Tibial nerve (tissue), 4 donors: ENCODE measurements at regions not wholly inside any gene's neighbourhood (a gene's known extent, or its start where the extent isn't known, plus 50 kb on each side); places are given as distances from the start of the nearest gene placed in this dataset.

Experiments used
- DNase-seq, 2 donors: peaks; one replicate each; pipeline ENCODE4 v3.0.0-alpha.2; 2019; ENCODE audit warnings: low spot score in 2 of 2
- H3K27ac ChIP-seq, 4 donors: fragments of 200-600 bp; sonication (generic) in 3 of 4; one replicate each; pipeline ENCODE4 v1.5.1; 2017 to 2019; ENCODE audit warnings: mild to moderate bottlenecking in 1 of 4
- H3K27me3 ChIP-seq, 2 donors: fragments of 200-600 bp; sonication (generic) in 1 of 2; one replicate each; pipeline versions ENCODE4 v1.5.1 to v1.6.0; 2017 to 2019
- H3K36me3 ChIP-seq, 3 donors: fragments of 200-600 bp; sonication (generic); one replicate each; pipeline ENCODE4 v1.5.1; 2018 to 2019
- H3K4me1 ChIP-seq, 4 donors: fragments of 200-600 bp; sonication (generic) in 3 of 4; one replicate each; pipeline ENCODE4 v1.5.1; 2017 to 2019
- H3K4me3 ChIP-seq, 4 donors: fragments of 200-600 bp; sonication (generic) in 3 of 4; one replicate each; pipeline ENCODE4 v1.5.1; 2017 to 2019; ENCODE audit warnings: mild to moderate bottlenecking in 1 of 4, moderate library complexity in 1 of 4
- H3K9me3 ChIP-seq, 4 donors: fragments of 200-600 bp; sonication (generic) in 3 of 4; one replicate each; pipeline ENCODE4 v1.5.1; 2017 to 2019
- EP300 ChIP-seq, 2 donors: sonication (generic); formaldehyde crosslinking; IDR thresholded peaks; one replicate each; pipeline ENCODE4 v1.6.1; 2017; ENCODE audit warnings: antibody characterized with exemption in 2 of 2, mild to moderate bottlenecking in 1 of 2
- POLR2A ChIP-seq, 2 donors: fragments of 450-650 bp; IDR thresholded peaks; one replicate each; pipeline ENCODE4 v1.6.1; 2017; ENCODE audit warnings: antibody characterized with exemption in 2 of 2, mild to moderate bottlenecking in 2 of 2, moderate library complexity in 2 of 2
- WGBS, 2 donors: methylation state at CpG; one replicate each; pipeline ENCODE4 v1.1.5; 2018; 5-methylcytosine and 5-hydroxymethylcytosine counted together
- TF ChIP-seq, protein P1 (sequence below), 5 experiments: fragments of 200-600 bp in 3 of 5; fragments of 450-650 bp in 2 of 5; sonication (generic) in 3 of 5; IDR thresholded peaks; one replicate each; pipeline ENCODE4 v1.5.1; 2016 to 2019; ENCODE audit warnings: antibody characterized with exemption in 5 of 5, mild to moderate bottlenecking in 3 of 5, moderate library complexity in 2 of 5

GRCh38 chr4:127344071-127344470, 288.7 kb upstream of the INTU start:
- Histone ChIP-seq H3K36me3 (no peaks in the 10 kb centered on the region), H3K27ac (no peak overlapping the region), H3K4me3 (no peak overlapping the region), H3K27me3 (no peaks in the 10 kb centered on the region), H3K9me3 (peaks cover 0 to 6% (median 0%) of the 10 kb centered on the region in 4 donors), H3K4me1 (no peaks in the 10 kb centered on the region)
- 84 to 89% methylated on average over 3 of the region's 3 CpGs for WGBS, 2 donors
- no peak for DNase-seq
- TF ChIP-seq POLR2A (IDR thresholded peaks at IDR 0.05) = no peak
- TF ChIP-seq, protein P1, sequence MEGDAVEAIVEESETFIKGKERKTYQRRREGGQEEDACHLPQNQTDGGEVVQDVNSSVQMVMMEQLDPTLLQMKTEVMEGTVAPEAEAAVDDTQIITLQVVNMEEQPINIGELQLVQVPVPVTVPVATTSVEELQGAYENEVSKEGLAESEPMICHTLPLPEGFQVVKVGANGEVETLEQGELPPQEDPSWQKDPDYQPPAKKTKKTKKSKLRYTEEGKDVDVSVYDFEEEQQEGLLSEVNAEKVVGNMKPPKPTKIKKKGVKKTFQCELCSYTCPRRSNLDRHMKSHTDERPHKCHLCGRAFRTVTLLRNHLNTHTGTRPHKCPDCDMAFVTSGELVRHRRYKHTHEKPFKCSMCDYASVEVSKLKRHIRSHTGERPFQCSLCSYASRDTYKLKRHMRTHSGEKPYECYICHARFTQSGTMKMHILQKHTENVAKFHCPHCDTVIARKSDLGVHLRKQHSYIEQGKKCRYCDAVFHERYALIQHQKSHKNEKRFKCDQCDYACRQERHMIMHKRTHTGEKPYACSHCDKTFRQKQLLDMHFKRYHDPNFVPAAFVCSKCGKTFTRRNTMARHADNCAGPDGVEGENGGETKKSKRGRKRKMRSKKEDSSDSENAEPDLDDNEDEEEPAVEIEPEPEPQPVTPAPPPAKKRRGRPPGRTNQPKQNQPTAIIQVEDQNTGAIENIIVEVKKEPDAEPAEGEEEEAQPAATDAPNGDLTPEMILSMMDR (IDR thresholded peaks at IDR 0.05) = no peak
- TF ChIP-seq EP300 (IDR thresholded peaks at IDR 0.05) = no peak

DNA sequence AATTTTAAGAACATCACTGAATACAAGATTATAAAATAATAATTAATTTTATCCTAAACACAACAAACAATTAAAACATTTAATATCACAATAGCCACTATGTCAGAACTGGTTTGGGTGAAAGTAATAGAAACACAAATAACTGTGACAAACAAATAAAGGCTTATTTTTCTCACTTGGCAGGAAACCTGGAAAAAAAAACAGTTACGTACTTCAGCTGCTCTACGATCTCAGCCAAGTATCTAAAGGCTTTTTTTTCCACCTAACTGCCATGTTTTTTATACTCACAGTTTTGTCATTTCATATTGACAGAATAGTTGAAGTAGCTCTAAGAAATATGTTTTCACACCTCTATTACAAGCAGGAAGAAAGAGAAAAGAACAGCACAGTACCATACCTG, 284.8 kb upstream of the INTU start:
- no peak overlapping the region for H3K27ac ChIP-seq
- H3K4me1 ChIP-seq = peaks cover 0 to 8% (median 0%) of the 10 kb centered on the region in 4 donors
- H3K27me3 ChIP-seq = no peaks in the 10 kb centered on the region
- no peak for DNase-seq
- H3K9me3 ChIP-seq = peaks cover 0 to under 1% (median 0%) of the 10 kb centered on the region in 4 donors
- no peak overlapping the region for H3K4me3 ChIP-seq
- TF ChIP-seq POLR2A (IDR thresholded peaks at IDR 0.05) (no peak), EP300 (IDR thresholded peaks at IDR 0.05) (no peak)
- TF ChIP-seq, protein P1 (IDR thresholded peaks at IDR 0.05) = no peak
- WGBS, 2 donors = 27 to 35% methylated on average over 2 of the region's 2 CpGs
- no peaks in the 10 kb centered on the region for H3K36me3 ChIP-seq

GRCh38 chr4:127352220-127353113, 280.3 kb upstream of the INTU start:
- H3K4me3 ChIP-seq = no peak overlapping the region
- 64 to 65% methylated on average over 7 of the region's 7 CpGs for WGBS, 2 donors
- no peaks in the 10 kb centered on the region for H3K36me3 ChIP-seq
- TF ChIP-seq, protein P1 (IDR thresholded peaks at IDR 0.05) = no peak
- TF ChIP-seq EP300 (IDR thresholded peaks at IDR 0.05) (no peak), POLR2A (IDR thresholded peaks at IDR 0.05) (no peak)
- no peaks in the 10 kb centered on the region for H3K27me3 ChIP-seq
- peaks cover 0 to 8% (median 0%) of the 10 kb centered on the region in 4 donors for H3K4me1 ChIP-seq
- no peaks in the 10 kb centered on the region for H3K9me3 ChIP-seq
- H3K27ac ChIP-seq = no peak overlapping the region
- DNase-seq = no peak

DNA sequence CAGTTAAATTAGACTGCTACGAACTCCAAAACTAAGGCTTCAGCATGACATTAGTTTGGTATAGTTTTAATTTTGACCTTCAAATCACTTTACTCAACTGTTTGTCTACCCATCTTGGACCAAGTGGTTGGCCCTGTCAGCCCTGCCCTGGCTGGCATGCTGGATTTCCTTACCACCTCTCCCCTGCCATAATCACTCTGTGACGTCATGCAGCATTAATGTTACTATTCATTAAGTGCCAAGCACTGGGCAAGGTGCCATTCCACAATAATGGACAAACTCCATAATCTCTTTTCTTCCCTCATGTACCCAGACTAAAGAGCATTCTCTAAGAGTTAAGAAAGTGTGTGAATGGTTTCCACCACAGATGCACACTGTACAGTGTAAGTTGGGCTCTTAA, 277.0 kb upstream of the INTU start:
- WGBS, 2 donors = 63% methylated on average over 2 of the region's 2 CpGs
- no peaks in the 10 kb centered on the region for H3K9me3 ChIP-seq
- no peak for DNase-seq
- no peak overlapping the region for H3K4me3 ChIP-seq
- TF ChIP-seq, protein P1 (IDR thresholded peaks at IDR 0.05) = no peak
- TF ChIP-seq POLR2A (IDR thresholded peaks at IDR 0.05) = no peak
- no peak for TF ChIP-seq EP300 (IDR thresholded peaks at IDR 0.05)
- H3K27ac ChIP-seq = no peak overlapping the region
- peaks cover 0 to 8% (median 0%) of the 10 kb centered on the region in 4 donors for H3K4me1 ChIP-seq
- no peaks in the 10 kb centered on the region for H3K36me3 ChIP-seq
- no peaks in the 10 kb centered on the region for H3K27me3 ChIP-seq

DNA sequence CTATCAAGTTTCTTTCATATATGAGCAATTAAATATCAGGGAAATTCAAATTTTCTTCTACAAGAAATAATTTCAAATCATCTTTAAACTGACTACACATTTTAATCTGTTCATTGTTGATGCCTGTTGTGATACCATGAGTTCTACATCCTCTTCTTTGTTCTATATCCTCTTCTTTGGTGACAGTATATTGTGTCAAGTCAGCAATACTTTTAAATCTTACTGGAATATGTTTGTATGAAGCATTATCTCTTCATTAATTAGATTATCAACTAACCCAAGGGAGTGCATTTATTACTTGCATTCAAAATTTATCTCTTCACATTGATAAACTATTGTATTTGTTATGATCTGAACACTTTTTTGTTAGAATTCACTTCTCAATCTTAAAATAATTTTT, 275.0 kb upstream of the INTU start:
- H3K4me1 ChIP-seq = peaks cover 0 to under 1% (median 0%) of the 10 kb centered on the region in 4 donors
- no peak for DNase-seq
- H3K9me3 ChIP-seq = no peaks in the 10 kb centered on the region
- TF ChIP-seq, protein P1 (IDR thresholded peaks at IDR 0.05) = no peak
- TF ChIP-seq POLR2A (IDR thresholded peaks at IDR 0.05) = no peak
- TF ChIP-seq EP300 (IDR thresholded peaks at IDR 0.05) = no peak
- no peaks in the 10 kb centered on the region for H3K36me3 ChIP-seq
- H3K27ac ChIP-seq = no peak overlapping the region
- no peak overlapping the region for H3K4me3 ChIP-seq
- no peaks in the 10 kb centered on the region for H3K27me3 ChIP-seq
